IPS-18a (cell line): ENCODE measurements at regions not wholly inside any gene's neighbourhood (a gene's known extent, or its start where the extent isn't known, plus 50 kb on each side); places are given as distances from the start of the nearest gene placed in this dataset.

Experiments used
- H3K27ac ChIP-seq: one replicate; pipeline ENCODE4 v1.5.1; 2013; ENCODE audit warnings: low read length
- H3K27me3 ChIP-seq: one replicate; pipeline ENCODE4 v1.6.1; 2013; ENCODE audit warnings: mild to moderate bottlenecking, low read length; ENCODE audit not compliant: control insufficient read depth, insufficient read depth
- H3K36me3 ChIP-seq: one replicate; pipeline ENCODE4 v1.6.1; 2013; ENCODE audit warnings: low read depth, low read length; ENCODE audit not compliant: control insufficient read depth
- H3K4me1 ChIP-seq: one replicate; pipeline ENCODE4 v1.6.1; 2013; ENCODE audit warnings: low read depth, low read length; ENCODE audit not compliant: control insufficient read depth
- H3K4me3 ChIP-seq: one replicate; pipeline ENCODE4 v1.5.1; 2013; ENCODE audit warnings: low read length
- H3K9ac ChIP-seq: one replicate; pipeline ENCODE4 v1.6.1; 2013; ENCODE audit warnings: mild to moderate bottlenecking, low read length, moderate library complexity
- H3K9me3 ChIP-seq: one replicate; pipeline ENCODE4 v1.6.1; 2013; ENCODE audit warnings: low read depth, low read length; ENCODE audit not compliant: control insufficient read depth

DNA sequence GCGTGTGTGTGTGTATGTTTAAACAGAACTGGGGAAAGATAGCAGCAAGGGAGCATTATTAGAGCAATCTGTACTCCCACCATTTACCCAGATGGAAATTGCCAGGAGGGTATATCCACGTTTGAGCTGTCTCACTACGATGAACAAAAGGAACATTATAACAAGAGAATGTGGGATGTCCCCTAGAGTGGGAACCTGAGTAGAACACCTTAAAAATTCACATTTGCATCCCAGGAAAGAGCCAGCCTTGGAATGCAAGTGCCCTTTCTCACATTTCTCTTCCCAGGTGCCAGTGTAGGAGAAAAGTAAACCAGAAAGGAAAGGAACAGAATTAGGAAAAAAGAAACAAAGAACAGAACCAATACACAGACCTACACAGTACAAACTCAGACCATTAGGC is 95.3 kb upstream of the PTPRZ1 start:
- no peak overlapping the region for H3K27ac ChIP-seq
- H3K9ac ChIP-seq = no peak overlapping the region

DNA sequence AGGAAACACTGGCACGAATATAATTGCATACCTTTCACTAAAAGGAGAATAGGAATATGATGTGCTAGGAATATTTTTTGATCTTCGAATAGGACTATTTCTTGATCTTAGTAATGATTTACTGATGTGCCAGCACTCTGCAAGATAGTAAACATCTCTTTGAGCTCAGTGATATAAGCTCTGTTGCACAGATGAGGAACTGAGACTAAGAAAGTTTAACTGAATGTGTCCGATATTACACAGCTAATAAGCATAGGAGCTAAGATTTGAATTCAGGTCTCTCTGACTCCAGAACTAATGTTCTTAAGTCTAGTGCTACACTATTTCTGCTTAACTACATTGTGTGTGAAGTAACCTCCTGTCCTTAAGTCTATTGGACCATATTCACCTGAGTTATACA is 98.4 kb upstream of the PTPRZ1 start:
- Histone ChIP-seq H3K27ac (no peak overlapping the region), H3K36me3 (no peaks in the 10 kb centered on the region), H3K4me3 (no peak overlapping the region), H3K9ac (no peak overlapping the region), H3K4me1 (peaks cover 8% of the 10 kb centered on the region), H3K27me3 (no peaks in the 10 kb centered on the region), H3K9me3 (no peaks in the 10 kb centered on the region)

More for the DNA sequence above, 95.3 kb upstream of the PTPRZ1 start:
- peaks cover 8% of the 10 kb centered on the region for H3K4me1 ChIP-seq
- H3K36me3 ChIP-seq = no peaks in the 10 kb centered on the region
- no peaks in the 10 kb centered on the region for H3K27me3 ChIP-seq
- H3K9me3 ChIP-seq = no peaks in the 10 kb centered on the region
- H3K4me3 ChIP-seq = no peak overlapping the region

DNA sequence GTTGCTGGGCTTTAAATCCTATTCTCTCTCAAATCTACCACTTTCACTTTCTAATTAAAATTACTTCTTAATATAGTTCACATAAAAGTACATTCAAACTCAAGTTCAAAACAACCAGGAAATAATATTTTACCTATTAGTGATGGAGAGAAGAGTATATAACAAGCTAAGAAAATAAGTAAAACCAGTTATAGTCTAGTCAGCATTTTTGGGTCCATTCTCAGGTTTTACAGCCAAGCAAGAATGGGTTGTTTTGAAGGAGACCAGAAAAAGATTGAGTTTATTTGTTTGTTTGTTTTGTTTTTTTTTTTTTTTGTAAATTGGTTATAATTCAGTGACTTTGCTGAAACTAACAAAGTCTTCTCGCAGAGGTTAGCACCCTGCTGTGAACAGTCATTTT is 106.3 kb upstream of the PTPRZ1 start:
- Histone ChIP-seq H3K36me3 (no peaks in the 10 kb centered on the region), H3K4me1 (peaks cover 2% of the 10 kb centered on the region), H3K9me3 (no peaks in the 10 kb centered on the region), H3K27ac (no peak overlapping the region), H3K9ac (no peak overlapping the region), H3K4me3 (no peak overlapping the region), H3K27me3 (no peaks in the 10 kb centered on the region)

DNA sequence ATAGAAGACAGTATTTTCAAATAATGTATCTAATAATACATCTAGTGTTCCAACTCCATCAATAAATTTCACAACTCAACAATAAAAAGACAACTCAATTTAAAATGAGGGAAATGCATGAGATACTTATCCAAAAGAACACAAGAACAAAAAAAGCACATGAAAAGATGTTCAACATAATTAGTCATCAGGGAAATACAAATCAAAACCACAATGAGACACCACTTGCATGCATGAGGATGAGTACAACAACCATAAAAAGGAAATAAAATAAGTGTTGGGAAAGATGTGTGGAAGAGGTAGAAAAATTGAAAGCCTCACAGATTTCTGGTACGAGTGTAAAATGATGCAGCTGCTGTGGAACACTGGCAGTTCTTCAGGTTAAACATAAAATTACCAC is 111.6 kb upstream of the PTPRZ1 start:
- Histone ChIP-seq H3K4me3 (no peak overlapping the region), H3K36me3 (no peaks in the 10 kb centered on the region), H3K27ac (no peak overlapping the region), H3K9ac (no peak overlapping the region), H3K4me1 (peaks cover 5% of the 10 kb centered on the region), H3K27me3 (no peaks in the 10 kb centered on the region), H3K9me3 (no peaks in the 10 kb centered on the region)

DNA sequence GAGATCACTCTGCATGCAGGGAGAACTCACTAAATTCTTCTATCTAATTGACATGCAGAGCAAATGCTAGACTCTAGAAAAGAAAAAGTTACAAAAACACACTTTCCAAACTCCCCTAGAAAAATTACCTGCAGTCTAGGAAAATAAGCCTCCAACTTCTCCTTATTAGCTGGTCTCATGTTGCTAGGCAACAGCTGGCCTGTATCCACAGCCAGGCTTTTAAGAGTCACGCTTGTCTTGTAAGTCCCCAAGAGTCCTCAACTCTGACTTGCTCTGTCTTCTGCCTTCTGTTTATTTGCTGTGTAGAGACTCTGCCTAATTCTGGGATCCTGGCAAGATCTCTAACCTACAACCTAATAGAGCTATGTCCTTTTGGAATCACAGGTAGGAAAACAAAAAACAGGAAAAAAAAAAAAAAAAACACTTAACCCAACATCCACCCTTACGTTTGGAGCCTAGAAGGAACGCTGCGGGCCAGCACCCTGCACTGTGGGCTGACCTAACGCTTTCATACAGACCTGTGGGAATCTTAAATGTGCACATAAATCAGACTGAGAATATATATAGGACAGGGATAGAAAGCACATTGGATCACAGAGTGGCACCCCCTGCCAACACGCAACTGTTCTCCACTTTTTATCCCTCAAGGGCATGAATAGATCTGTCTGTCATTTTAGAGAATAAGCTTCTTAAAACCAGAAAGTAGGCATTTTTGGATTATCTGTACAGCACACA is 117.0 kb upstream of the PTPRZ1 start:
- Histone ChIP-seq H3K4me3 (no peak overlapping the region), H3K27me3 (no peaks in the 10 kb centered on the region), H3K4me1 (peaks cover 11% of the 10 kb centered on the region), H3K27ac (peak overlapping the region; percentile 38), H3K9me3 (no peaks in the 10 kb centered on the region), H3K9ac (peak overlapping the region; percentile 26), H3K36me3 (no peaks in the 10 kb centered on the region)

DNA sequence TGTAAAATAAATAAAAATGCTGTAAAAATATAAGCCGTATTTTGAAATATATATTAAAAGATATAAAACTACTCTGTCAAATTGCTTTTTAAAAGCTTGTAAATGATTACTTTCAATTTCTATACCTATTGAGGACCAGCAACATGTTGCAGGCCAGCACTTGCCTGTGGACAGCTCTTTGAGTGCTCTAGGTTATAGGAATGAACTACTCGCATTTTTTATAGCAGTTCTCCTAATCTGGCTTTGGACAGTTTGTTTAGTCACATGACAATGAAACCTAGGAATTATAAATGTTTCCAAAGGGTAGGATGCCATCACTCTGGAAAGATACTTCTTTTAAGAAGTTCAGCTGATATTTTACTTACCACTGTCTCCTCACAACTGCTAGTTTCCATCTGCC is 117.7 kb upstream of the PTPRZ1 start:
- H3K4me3 ChIP-seq = no peak overlapping the region

DNA sequence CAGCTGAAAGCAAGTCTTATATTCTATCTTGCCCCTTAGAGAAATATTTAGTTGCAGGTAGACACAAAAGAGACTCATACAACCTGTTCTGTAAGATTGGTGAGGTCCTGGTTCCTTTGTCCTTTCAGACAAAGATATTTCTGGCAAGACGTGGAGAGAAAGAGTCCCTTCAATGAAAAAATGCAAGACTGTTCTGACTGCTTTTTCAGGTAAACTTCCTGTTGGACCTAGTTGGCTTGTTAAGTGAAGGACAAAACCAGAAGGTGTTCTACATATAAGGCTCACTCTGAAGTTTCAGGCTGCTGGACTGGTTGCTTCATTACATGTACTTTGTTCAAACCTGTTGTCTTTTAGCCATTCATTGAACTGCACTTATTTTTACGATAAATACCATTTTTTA is 119.0 kb upstream of the PTPRZ1 start:
- Histone ChIP-seq H3K4me3 (no peak overlapping the region), H3K27me3 (no peaks in the 10 kb centered on the region), H3K36me3 (no peaks in the 10 kb centered on the region), H3K27ac (no peak overlapping the region), H3K9ac (no peak overlapping the region), H3K9me3 (no peaks in the 10 kb centered on the region), H3K4me1 (peaks cover 9% of the 10 kb centered on the region)

More for the DNA sequence above, 117.7 kb upstream of the PTPRZ1 start:
- no peak overlapping the region for H3K9ac ChIP-seq
- H3K27me3 ChIP-seq = no peaks in the 10 kb centered on the region
- H3K36me3 ChIP-seq = no peaks in the 10 kb centered on the region
- H3K9me3 ChIP-seq = no peaks in the 10 kb centered on the region
- peak overlapping the region; percentile 38 for H3K27ac ChIP-seq
- H3K4me1 ChIP-seq = peaks cover 11% of the 10 kb centered on the region

DNA sequence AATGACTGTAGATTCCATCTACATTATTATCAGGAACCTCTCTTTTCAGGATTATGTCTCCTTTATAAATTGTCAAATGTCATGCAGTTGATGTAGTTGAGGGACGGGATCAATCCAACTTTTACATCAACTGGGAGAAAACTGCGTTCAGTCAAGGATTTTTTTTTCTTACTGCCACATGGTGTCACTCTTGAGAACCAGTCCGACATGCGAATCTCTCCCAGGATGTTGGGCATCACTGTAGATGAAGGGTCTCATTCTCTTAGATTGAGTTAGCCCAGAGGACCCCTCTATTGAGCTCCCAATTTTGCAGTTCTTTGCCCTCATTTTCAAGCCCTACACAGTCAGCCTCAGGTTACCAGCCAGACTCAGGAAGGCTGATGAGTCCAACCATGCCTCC is 120.3 kb upstream of the PTPRZ1 start:
- Histone ChIP-seq H3K27me3 (no peaks in the 10 kb centered on the region), H3K4me3 (no peak overlapping the region), H3K9me3 (no peaks in the 10 kb centered on the region), H3K9ac (no peak overlapping the region), H3K4me1 (peaks cover 17% of the 10 kb centered on the region), H3K27ac (no peak overlapping the region), H3K36me3 (no peaks in the 10 kb centered on the region)

DNA sequence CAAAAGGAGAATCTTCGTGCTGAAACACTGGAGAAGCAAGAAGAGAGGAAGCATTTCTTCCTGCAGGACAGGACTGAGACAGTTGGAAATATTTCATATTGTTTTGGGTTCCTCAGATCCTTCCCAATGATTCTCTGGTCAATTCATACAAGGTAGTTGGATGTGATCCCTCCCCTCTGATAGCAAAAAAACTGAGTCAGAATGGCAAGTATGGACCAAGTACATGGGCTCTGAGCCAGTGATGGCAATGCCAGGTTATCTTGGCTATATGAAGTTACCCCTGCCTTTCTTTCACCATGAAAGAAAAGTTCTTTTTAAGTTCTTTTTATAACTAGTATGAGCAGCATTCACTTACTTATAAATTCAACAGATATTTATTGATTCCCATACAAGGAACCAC is 124.4 kb upstream of the PTPRZ1 start:
- no peak overlapping the region for H3K4me3 ChIP-seq
- no peaks in the 10 kb centered on the region for H3K27me3 ChIP-seq
- H3K36me3 ChIP-seq = no peaks in the 10 kb centered on the region
- no peaks in the 10 kb centered on the region for H3K9me3 ChIP-seq
- H3K27ac ChIP-seq = no peak overlapping the region
- H3K9ac ChIP-seq = no peak overlapping the region
- peaks cover 8% of the 10 kb centered on the region for H3K4me1 ChIP-seq

DNA sequence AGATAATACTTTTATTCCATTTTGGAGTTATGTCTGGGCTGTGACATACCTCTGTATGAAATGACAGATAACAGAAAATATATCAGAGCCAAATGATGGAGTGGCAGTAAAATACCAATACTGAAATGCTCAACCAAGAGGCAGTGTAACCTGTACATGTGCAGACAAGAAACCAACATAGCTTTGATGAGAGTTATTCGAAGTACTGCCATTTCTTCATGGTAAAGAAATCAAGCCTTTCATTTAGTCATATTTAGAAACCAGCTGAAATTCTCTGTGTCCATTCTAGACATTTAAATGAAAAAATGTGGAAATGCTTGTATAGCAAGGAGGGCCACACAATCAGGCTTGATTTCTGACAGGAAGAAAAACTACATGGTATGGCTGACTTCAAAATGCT is 127.1 kb upstream of the PTPRZ1 start:
- Histone ChIP-seq H3K9ac (no peak overlapping the region), H3K27me3 (no peaks in the 10 kb centered on the region), H3K36me3 (no peaks in the 10 kb centered on the region), H3K4me3 (no peak overlapping the region), H3K4me1 (peaks cover 8% of the 10 kb centered on the region), H3K27ac (no peak overlapping the region), H3K9me3 (no peaks in the 10 kb centered on the region)

DNA sequence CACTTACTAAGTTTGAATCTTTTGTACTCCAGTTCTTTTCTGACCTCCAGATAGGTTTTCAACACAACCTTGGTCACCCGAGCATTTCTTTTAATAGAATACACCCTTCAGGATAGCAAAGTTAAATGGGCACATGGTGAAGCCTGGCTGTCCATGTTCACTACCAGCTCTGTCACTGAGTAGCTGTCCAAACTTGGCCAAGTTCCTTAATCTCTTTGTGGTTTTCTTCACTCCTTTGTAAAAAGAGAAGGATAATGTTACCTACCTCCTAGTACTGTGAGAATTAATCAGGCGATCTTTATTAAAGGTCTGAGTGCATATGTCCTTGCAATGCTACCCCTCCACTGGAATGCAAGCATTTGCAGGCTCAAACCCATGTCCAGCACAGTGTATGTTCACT is 128.1 kb upstream of the PTPRZ1 start:
- Histone ChIP-seq H3K27ac (no peak overlapping the region), H3K4me1 (peaks cover 8% of the 10 kb centered on the region), H3K4me3 (no peak overlapping the region), H3K9ac (no peak overlapping the region), H3K9me3 (no peaks in the 10 kb centered on the region), H3K36me3 (no peaks in the 10 kb centered on the region), H3K27me3 (no peaks in the 10 kb centered on the region)

DNA sequence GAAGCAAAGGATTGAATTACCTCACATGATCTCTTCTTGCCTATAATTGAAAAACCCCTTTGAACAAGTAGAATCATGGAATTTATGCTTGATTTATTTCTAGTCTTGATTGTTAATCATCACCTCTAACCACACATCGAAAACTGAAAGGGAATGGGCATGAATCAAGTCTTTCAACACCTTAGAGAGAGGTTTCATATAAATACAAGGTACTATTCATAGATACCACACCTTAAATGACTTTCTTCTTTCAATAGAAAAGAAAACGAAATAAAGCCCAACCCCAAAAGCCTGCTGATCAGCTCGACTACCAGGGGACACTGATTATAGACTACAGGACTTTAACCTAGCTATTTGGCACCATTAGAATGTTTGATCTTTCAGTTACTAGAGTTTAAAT is 128.6 kb upstream of the PTPRZ1 start:
- Histone ChIP-seq H3K9ac (no peak overlapping the region), H3K4me1 (peaks cover 14% of the 10 kb centered on the region), H3K27ac (no peak overlapping the region), H3K4me3 (no peak overlapping the region), H3K36me3 (no peaks in the 10 kb centered on the region), H3K27me3 (no peaks in the 10 kb centered on the region), H3K9me3 (no peaks in the 10 kb centered on the region)
